T-cell (primary cell): ENCODE measurements at regions not wholly inside any gene's neighbourhood (a gene's known extent, or its start where the extent isn't known, plus 50 kb on each side); places are given as distances from the start of the nearest gene placed in this dataset.

Experiments used
- ATAC-seq, 4 experiments: fragments of 200-7000 bp in 3 of 4; fragments of 150-1000 bp in 1 of 4; cut with Tn5 transposase; replicated peaks in 1 of 4; 1 replicate in 3 of 4; 2 replicates in 1 of 4; pipeline ENCODE4 v1.10.0; 2021; ENCODE audit warnings: moderate library complexity in 3 of 4, mild to moderate bottlenecking in 2 of 4, moderate number of reproducible peaks in 1 of 4
- CTCF ChIA-PET, 2 donors: fragments of 300-600 bp; sonication (Branson Sonifier 250); formaldehyde crosslinking; loops; one replicate each; lab custom pipeline; 2022; ENCODE audit warnings: antibody characterized with exemption in 2 of 2; lab: Charles Lee
- POLR2A ChIA-PET, 2 donors: fragments of 300-600 bp; sonication (Branson Sonifier 250); formaldehyde crosslinking; loops; one replicate each; lab custom pipeline; 2022; ENCODE audit warnings: antibody characterized with exemption in 2 of 2; lab: Charles Lee
- DNase-seq, 35 experiments: peaks; one replicate each; pipeline versions ENCODE4 v3.0.0 to v3.0.0-alpha.2; 2013 to 2023
- H3K27ac ChIP-seq: one replicate; pipeline ENCODE4 v1.5.1; 2013; ENCODE audit warnings: low read length
- H3K27me3 ChIP-seq, 2 experiments: replicated peaks in 1 of 2; 1 replicate in 1 of 2; 2 replicates in 1 of 2; pipeline versions ENCODE4 v1.6.1 to v1.7.0; 2013; ENCODE audit warnings: low read length in 1 of 2, mixed read lengths in 1 of 2; ENCODE audit not compliant: control insufficient read depth in 2 of 2, insufficient read depth in 2 of 2; ENCODE audit errors: extremely low read depth in 1 of 2
- H3K36me3 ChIP-seq, 2 donors: 1 replicate in 1 of 2; 2 replicates in 1 of 2; pipeline versions ENCODE4 v1.6.1 to v1.7.0; 2013; ENCODE audit warnings: low read length in 1 of 2; ENCODE audit not compliant: control insufficient read depth in 2 of 2, insufficient read depth in 1 of 2; ENCODE audit errors: extremely low read depth in 1 of 2
- H3K4me1 ChIP-seq, 2 experiments: 1 replicate in 1 of 2; 2 replicates in 1 of 2; pipeline versions ENCODE4 v1.6.1 to v1.7.0; 2013; ENCODE audit warnings: low read length in 2 of 2, mixed read lengths in 1 of 2; ENCODE audit not compliant: insufficient read depth in 2 of 2, control insufficient read depth in 1 of 2; ENCODE audit errors: extremely low read depth in 1 of 2
- H3K4me3 ChIP-seq, 2 donors: 1 replicate in 1 of 2; 2 replicates in 1 of 2; pipeline versions ENCODE4 v1.5.1 to v1.7.0; 2013; ENCODE audit warnings: mild to moderate bottlenecking in 2 of 2, low read length in 1 of 2, moderate library complexity in 1 of 2; ENCODE audit not compliant: control insufficient read depth in 1 of 2; ENCODE audit errors: extremely low read depth in 1 of 2
- H3K9me3 ChIP-seq: 2 replicates; pipeline ENCODE4 v1.7.0; 2013
- H3K27ac Mint-ChIP-seq, 2 donors: one replicate each; pipeline ENCODE4 v1.8.0; 2020 to 2021; ENCODE audit warnings: mild to moderate bottlenecking in 2 of 2, mixed read lengths in 2 of 2
- H3K27me3 Mint-ChIP-seq, 2 donors: one replicate each; pipeline ENCODE4 v1.8.0; 2021 to 2022; ENCODE audit warnings: mixed read lengths in 2 of 2
- H3K36me3 Mint-ChIP-seq: one replicate; pipeline ENCODE4 v1.8.0; 2021; ENCODE audit warnings: mixed read lengths
- H3K4me1 Mint-ChIP-seq, 3 donors: one replicate each; pipeline ENCODE4 v1.8.0; 2020 to 2022; ENCODE audit warnings: mixed read lengths in 3 of 3, mild to moderate bottlenecking in 1 of 3
- H3K4me3 Mint-ChIP-seq, 3 donors: one replicate each; pipeline ENCODE4 v1.8.0; 2020 to 2022; ENCODE audit warnings: mild to moderate bottlenecking in 3 of 3, mixed read lengths in 3 of 3, moderate library complexity in 3 of 3
- H3K9me3 Mint-ChIP-seq, 3 donors: one replicate each; pipeline ENCODE4 v1.8.0; 2020 to 2022; ENCODE audit warnings: mixed read lengths in 3 of 3
- WGBS: methylation state at CpG from one replicate; pipeline ENCODE4 v1.1.5; 2013; ENCODE audit warnings: missing lambda C conversion rate; ENCODE audit not compliant: insufficient coverage; 5-methylcytosine and 5-hydroxymethylcytosine counted together

DNA sequence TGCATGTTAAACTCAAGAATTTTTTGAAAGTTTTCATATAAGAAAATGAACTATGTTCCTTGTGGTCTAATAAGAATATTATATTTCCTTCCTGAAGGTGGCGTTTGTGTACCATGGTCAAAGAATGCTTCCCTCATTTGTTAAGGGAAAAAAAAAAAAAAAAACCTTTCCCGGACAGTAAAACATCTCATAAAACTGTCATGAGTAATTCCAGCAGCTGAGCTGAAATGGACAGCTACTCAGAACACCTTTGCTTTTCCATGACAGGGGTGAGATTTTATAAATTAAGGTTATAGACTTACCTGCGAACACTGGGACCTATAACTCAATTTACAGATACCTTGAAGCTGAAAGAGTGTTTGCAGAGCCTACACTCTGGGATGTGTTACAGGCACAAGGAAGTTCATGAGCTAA is 113.2 kb upstream of the RANBP3L start:
- no peaks in the 10 kb centered on the region for H3K36me3 Mint-ChIP-seq
- H3K4me1 ChIP-seq = peaks cover 2 to 4% of the 10 kb centered on the region in 2 experiments
- peaks cover 0 to 4% (median 0%) of the 10 kb centered on the region in 3 donors for H3K9me3 Mint-ChIP-seq
- DNase-seq (no peak), ATAC-seq (no peak)
- H3K4me3 Mint-ChIP-seq = no peak overlapping the region
- CTCF ChIA-PET = interaction anchor here (0.7 to 0.9 kb wide), 3 partner anchors 10 to 93 kb away, joined by 4 to 7 read pairs (median 6); no protein-coding TSS in a partner anchor
- no peak overlapping the region for H3K27ac ChIP-seq
- peaks cover 6% of the 10 kb centered on the region in 2 donors for H3K27me3 Mint-ChIP-seq
- H3K27me3 ChIP-seq = no peaks in the 10 kb centered on the region
- WGBS = 100% methylated on average over 1 of the region's 3 CpGs
- peaks cover 5 to 12% (median 7%) of the 10 kb centered on the region in 3 donors for H3K4me1 Mint-ChIP-seq
- POLR2A ChIA-PET = no interaction called here
- no peaks in the 10 kb centered on the region for H3K36me3 ChIP-seq
- no peaks in the 10 kb centered on the region for H3K9me3 ChIP-seq
- H3K27ac Mint-ChIP-seq = no peak overlapping the region
- no peak overlapping the region for H3K4me3 ChIP-seq

DNA sequence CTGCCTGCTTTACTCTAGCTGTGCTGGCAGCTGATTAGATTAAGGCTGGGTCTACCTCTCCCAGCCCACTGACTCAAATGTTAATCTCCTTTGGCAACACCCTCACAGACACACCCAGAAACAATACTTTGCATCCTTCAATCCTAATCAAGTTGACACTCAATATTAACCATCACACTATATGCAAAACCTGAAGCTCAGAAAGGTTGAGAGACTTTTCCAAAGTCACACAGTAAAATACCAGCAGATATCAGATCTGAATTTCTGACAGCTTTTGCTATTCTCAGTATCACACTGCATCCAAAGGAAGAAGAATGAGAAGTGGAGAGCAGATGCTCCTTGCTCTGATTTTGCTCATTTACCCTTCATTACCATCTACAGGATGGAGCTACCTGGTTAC is 114.9 kb upstream of the RANBP3L start:
- no peak overlapping the region for H3K4me3 Mint-ChIP-seq
- no peaks in the 10 kb centered on the region for H3K9me3 Mint-ChIP-seq
- Histone ChIP-seq H3K36me3 (no peaks in the 10 kb centered on the region), H3K27ac (no peak overlapping the region), H3K9me3 (no peaks in the 10 kb centered on the region), H3K4me1 (peaks cover 2 to 4% of the 10 kb centered on the region in 2 experiments), H3K27me3 (no peaks in the 10 kb centered on the region), H3K4me3 (no peak overlapping the region)
- ChIA-PET CTCF (no interaction called here), POLR2A (no interaction called here)
- no peak for ATAC-seq
- peaks cover 2 to 6% of the 10 kb centered on the region in 2 donors for H3K27me3 Mint-ChIP-seq
- no peak overlapping the region for H3K27ac Mint-ChIP-seq
- peaks cover 5 to 12% (median 10%) of the 10 kb centered on the region in 3 donors for H3K4me1 Mint-ChIP-seq
- no peak for DNase-seq
- H3K36me3 Mint-ChIP-seq = no peaks in the 10 kb centered on the region

DNA sequence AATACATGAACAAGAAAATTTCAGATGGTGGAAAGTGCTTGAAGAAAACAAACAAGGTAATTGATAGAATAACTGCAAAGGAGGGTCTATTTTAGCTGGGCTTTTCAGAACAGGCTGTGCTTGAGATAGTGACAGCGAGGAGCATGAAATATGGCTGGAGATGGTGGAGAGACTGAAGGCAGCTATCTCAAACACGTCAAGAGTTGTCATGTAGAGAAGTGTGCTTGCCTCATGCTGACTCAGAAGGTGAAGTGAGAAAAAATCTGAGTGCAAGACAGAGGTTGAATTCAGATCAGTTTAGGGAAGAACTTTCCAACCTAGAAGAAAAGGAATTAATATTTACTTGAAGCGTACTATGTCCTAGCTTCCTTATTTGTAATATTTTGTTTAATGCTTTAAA is 115.5 kb upstream of the RANBP3L start:
- POLR2A ChIA-PET = interaction anchor here in 1 of 2 donors (0.5 kb wide), 1 partner anchor 98 kb away, joined by 3 read pairs; no protein-coding TSS in a partner anchor
- no peaks in the 10 kb centered on the region for H3K36me3 ChIP-seq
- Mint-ChIP-seq H3K36me3 (no peaks in the 10 kb centered on the region), H3K9me3 (no peaks in the 10 kb centered on the region), H3K4me1 (peaks cover 5 to 12% (median 10%) of the 10 kb centered on the region in 3 donors), H3K4me3 (no peak overlapping the region), H3K27ac (no peak overlapping the region), H3K27me3 (peaks cover 0 to 6% of the 10 kb centered on the region in 2 donors)
- no peak overlapping the region for H3K27ac ChIP-seq
- H3K4me3 ChIP-seq = no peak overlapping the region
- CTCF ChIA-PET = interaction anchor here in 1 of 2 donors (0.9 kb wide), 1 partner anchor 84 kb away, joined by 3 read pairs; no protein-coding TSS in a partner anchor
- WGBS = 94% methylated on average over 2 of the region's 3 CpGs
- ATAC-seq = no peak
- DNase-seq = no peak
- H3K4me1 ChIP-seq = peaks cover 2 to 4% of the 10 kb centered on the region in 2 experiments
- no peaks in the 10 kb centered on the region for H3K9me3 ChIP-seq
- H3K27me3 ChIP-seq = no peaks in the 10 kb centered on the region

DNA sequence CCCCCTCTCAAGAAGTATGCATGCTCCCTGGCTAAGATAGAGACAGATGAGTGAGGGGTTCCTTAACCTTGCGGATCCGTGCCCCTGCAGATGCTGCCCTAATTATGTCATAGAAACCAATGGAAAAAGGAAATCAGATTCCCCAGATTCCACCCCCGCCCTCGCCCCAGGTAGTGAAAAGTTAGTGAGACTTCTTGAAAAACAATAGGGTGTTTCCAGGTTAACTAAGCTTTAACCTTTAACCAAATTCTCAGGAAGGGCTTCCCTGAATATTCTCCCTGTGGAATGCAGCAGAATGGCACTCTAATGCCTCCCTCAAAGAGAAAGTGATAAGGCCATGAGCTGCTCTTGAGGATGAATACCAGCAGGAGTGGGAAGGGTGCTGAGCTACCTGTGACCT is 116.0 kb upstream of the RANBP3L start:
- ChIA-PET POLR2A (interaction anchor here in 1 of 2 donors (0.7 kb wide), 1 partner anchor 1963 kb away, joined by 3 read pairs; no protein-coding TSS in a partner anchor), CTCF (interaction anchor here in 1 of 2 donors (0.9 kb wide), 1 partner anchor 84 kb away, joined by 3 read pairs; no protein-coding TSS in a partner anchor)
- H3K9me3 ChIP-seq = no peaks in the 10 kb centered on the region
- Mint-ChIP-seq H3K9me3 (no peaks in the 10 kb centered on the region), H3K4me1 (peaks cover 5 to 12% (median 10%) of the 10 kb centered on the region in 3 donors), H3K27me3 (peaks cover 0 to 4% of the 10 kb centered on the region in 2 donors), H3K36me3 (no peaks in the 10 kb centered on the region), H3K27ac (no peak overlapping the region), H3K4me3 (no peak overlapping the region)
- H3K27ac ChIP-seq = no peak overlapping the region
- no CpG with 5 or more reads among the region's 4 CpGs for WGBS
- DNase-seq (no peak), ATAC-seq (no peak)
- H3K36me3 ChIP-seq = no peaks in the 10 kb centered on the region
- no peak overlapping the region for H3K4me3 ChIP-seq
- H3K4me1 ChIP-seq = peaks cover 2 to 4% of the 10 kb centered on the region in 2 experiments
- H3K27me3 ChIP-seq = no peaks in the 10 kb centered on the region

DNA sequence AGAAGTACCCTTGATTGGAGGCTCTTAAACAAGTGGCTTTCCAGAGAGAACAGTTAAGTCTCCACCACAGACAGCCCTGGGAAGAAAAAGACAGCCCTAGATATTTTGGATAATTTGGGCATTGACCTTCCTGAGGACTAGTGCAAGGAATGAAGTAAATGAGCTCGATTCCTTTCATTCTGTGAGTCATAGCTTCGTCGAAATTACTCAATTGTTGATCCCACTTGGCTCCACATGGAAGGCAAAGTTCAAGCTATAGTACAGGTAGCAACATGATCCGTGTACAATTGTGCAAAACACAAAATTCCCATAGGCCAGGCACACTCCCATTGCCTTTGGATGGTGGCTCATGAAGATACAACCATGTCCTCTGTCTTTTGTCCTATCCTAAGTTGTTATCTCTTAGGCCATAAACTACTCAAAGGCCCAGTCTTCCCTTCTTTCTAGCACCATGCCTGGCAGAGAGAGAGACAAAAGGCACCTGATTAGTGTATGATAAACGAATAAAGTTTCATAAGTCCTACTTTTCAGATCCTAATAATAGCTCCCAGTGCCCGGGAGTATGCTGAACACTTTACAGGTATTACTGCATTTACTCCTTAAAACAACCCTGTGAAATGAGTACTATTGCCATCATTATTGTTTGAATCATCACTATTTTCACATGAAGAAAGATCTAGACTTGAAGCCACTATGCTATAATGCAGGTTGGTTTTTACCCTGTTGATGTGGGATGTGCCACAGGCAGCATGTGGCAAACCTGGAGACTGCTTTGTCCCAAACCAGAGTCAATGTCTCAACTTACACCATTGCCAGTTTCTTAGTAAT is 116.7 kb upstream of the RANBP3L start:
- H3K36me3 Mint-ChIP-seq = no peaks in the 10 kb centered on the region
- ChIA-PET CTCF (no interaction called here), POLR2A (interaction anchor here in 1 of 2 donors (0.7 kb wide), 1 partner anchor 1964 kb away, joined by 3 read pairs; no protein-coding TSS in a partner anchor)
- Histone ChIP-seq H3K27me3 (no peaks in the 10 kb centered on the region), H3K9me3 (no peaks in the 10 kb centered on the region), H3K27ac (no peak overlapping the region), H3K36me3 (no peaks in the 10 kb centered on the region), H3K4me1 (peaks cover 2 to 4% of the 10 kb centered on the region in 2 experiments), H3K4me3 (no peak overlapping the region)
- DNase-seq (no peak), ATAC-seq (no peak)
- no peak overlapping the region for H3K27ac Mint-ChIP-seq
- H3K4me1 Mint-ChIP-seq = peaks cover 10 to 12% (median 11%) of the 10 kb centered on the region in 3 donors
- H3K9me3 Mint-ChIP-seq = no peaks in the 10 kb centered on the region
- 79% methylated on average over 4 of the region's 6 CpGs for WGBS
- no peaks in the 10 kb centered on the region for H3K27me3 Mint-ChIP-seq
- H3K4me3 Mint-ChIP-seq = no peak overlapping the region

DNA sequence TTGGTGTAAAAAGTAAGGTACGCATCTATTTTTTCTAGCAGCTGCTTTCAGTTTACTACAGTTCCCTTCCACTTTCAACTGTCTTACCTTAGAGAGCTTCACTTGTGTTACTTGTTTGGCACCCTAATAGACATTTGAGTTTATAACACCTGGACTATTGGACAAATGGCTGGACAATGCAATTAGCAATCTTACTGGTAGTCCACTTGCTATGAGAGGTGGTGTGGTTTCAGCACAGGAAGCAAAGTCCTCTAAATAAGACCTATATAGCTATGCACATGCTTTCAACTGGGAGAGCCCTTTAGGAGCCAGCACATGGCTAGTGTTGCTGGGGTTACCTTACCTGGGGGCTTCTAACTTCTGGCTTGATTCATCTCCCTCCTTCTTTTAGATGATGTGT is 119.6 kb upstream of the RANBP3L start:
- no peaks in the 10 kb centered on the region for H3K9me3 ChIP-seq
- CTCF ChIA-PET = no interaction called here
- no peak overlapping the region for H3K27ac ChIP-seq
- H3K4me1 ChIP-seq = peaks cover 2 to 8% of the 10 kb centered on the region in 2 experiments
- no peaks in the 10 kb centered on the region for H3K27me3 Mint-ChIP-seq
- H3K27ac Mint-ChIP-seq = no peak overlapping the region
- no CpG with 5 or more reads among the region's 1 CpG for WGBS
- no peak overlapping the region for H3K4me3 ChIP-seq
- H3K27me3 ChIP-seq = no peaks in the 10 kb centered on the region
- no peaks in the 10 kb centered on the region for H3K36me3 ChIP-seq
- peaks cover 0 to 3% (median 0%) of the 10 kb centered on the region in 3 donors for H3K9me3 Mint-ChIP-seq
- DNase-seq = no peak
- no peak for ATAC-seq
- no peaks in the 10 kb centered on the region for H3K36me3 Mint-ChIP-seq
- POLR2A ChIA-PET = no interaction called here
- H3K4me3 Mint-ChIP-seq = no peak overlapping the region
- H3K4me1 Mint-ChIP-seq = peaks cover 12 to 17% (median 12%) of the 10 kb centered on the region in 3 donors
